ENCODE measurements at regions not wholly inside any gene's neighbourhood (a gene's known extent, or its start where the extent isn't known, plus 50 kb on each side); places are given as distances from the start of the nearest gene placed in this dataset.

DNA sequence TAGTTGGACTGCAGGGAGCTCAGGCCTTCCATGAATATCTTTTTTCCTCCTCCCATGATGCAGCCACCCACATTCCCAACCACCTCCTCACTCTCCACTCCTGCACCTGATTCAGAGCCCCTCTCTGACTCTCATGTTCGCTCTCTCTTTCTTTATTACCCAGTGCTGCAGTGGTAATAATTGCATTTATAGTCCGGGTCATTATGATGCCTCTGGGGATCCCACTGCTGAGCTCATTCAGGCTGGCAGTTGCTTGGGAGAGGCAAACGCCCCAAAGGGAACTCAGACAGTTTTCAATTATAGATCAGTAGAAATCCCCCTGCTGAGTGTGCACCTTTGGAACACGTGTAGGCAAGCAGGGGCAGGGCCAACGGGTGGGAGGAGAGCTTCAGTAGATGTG lies 953.0 kb downstream of the GRID1 start:
- no peak for TF ChIP-seq CTCF (conservative IDR thresholded peaks at IDR 0.05; ENCODE audit: low read depth, low read length)
- no peak for TF ChIP-seq EZH2 (IDR thresholded peaks at IDR 0.05; ENCODE audit: borderline replicate concordance, low read depth, low read length, poor library complexity, severe bottlenecking)
